HL-60 (cell line): ENCODE measurements at regions not wholly inside any gene's neighbourhood (a gene's known extent, or its start where the extent isn't known, plus 50 kb on each side); places are given as distances from the start of the nearest gene placed in this dataset.

Experiments used
- CTCF ChIP-seq: IDR thresholded peaks from one replicate; pipeline ENCODE4 v1.5.1; 2011; ENCODE audit warnings: low read length, control low read depth, inconsistent platforms; ENCODE audit not compliant: insufficient read depth
- GABPA ChIP-seq: IDR thresholded peaks from 2 replicates; pipeline ENCODE4 v1.6.1; 2012; ENCODE audit warnings: low read depth
- POLR2AphosphoS5 ChIP-seq: IDR thresholded peaks from 2 replicates; pipeline ENCODE4 v1.6.1; 2012; ENCODE audit warnings: low read depth
- SPI1 ChIP-seq: IDR thresholded peaks from 2 replicates; pipeline ENCODE4 v1.6.1; 2012; ENCODE audit warnings: low read depth, mild to moderate bottlenecking, borderline replicate concordance

- TF ChIP-seq SPI1 (no peak), CTCF (no peak), POLR2AphosphoS5 (no peak), GABPA (no peak)
Observed at GRCh38 chr5:167525004-167525403, 766.4 kb upstream of the WWC1 start.
